CD4-positive, alpha-beta T cell treated with Interleukin-6 at 100 ng/mL for 8 hours (primary cell): ENCODE measurements at regions not wholly inside any gene's neighbourhood (a gene's known extent, or its start where the extent isn't known, plus 50 kb on each side); places are given as distances from the start of the nearest gene placed in this dataset.

Experiments used
- DNase-seq: peaks from one replicate; pipeline ENCODE4 v3.0.0-alpha.2; 2020; ENCODE audit warnings: mixed read lengths, low spot score

GRCh38 chr19:30629086-30629485 lies 256.9 kb downstream of the ZNF536 start:
- DNase-seq: no peak

DNA sequence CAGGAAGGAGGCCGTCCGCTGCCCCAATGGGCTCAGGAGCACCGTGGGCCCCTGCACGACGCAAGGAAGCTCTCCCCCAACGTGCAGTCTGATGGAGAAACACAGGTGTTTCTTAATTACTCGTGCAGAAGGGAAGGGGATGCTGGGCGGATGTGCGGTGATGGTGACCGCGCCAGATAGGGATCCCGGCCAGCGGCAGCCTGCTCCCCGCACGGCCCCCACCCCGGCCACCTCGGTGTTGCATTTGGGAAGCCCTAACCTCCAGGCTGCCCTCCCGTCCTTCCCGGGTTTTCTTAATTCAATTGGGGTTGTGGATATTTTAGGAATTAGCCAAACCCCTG lies 254.4 kb downstream of the ZNF536 start:
- DNase-seq: no peak

DNA sequence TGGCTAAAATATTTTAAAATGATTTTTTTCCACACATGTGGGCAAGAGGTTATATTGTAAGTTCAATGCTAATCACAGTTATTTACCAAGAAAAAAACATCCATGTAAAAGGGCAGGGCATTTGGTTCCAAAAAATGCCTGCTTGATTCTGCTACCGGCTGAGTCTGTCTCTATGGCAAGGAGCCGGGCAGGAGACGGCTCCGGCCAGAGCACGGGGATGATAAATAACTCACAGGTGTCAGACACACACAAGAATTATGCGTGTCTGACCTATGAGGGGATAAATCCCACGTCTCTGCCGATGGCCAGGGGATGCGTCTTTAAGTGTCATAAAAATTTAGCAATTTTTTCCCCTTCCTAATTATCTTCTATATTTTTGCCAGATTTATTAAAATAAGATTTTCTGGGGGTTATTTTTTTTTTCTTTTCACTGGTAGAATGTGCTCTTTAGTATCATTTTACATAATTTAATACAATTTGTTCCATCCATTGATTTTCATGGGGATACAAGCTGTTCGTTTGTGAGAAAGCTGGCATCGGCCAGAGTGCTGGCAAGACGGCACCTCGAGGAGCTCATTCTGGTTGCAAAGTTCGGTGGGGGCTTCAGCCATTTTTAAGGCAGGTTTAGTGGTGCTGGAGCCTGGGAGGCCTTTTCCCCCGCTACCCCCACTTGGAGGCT lies 253.9 kb downstream of the ZNF536 start:
- DNase-seq: no peak

DNA sequence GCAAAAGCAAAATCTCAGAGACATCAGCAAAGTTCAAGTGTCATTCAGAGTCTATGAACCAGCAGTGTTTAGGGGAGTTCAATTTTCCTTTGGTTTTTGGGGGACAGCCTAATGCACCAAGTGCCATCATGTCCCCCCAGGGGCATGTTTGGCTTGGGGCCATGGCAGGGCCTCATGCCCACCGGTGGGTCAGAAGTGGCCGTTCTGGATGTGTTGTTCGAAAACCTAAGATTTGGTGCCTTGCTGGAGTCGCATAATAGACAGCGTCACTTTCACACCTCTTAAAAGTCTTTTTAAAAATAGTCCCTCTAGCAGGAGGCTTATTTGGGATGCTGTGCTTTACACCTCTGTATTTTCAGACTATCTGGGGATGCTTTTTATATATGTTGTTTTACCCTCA lies 250.1 kb downstream of the ZNF536 start:
- DNase-seq: no peak

GRCh38 chr19:30621326-30621920 lies 249.2 kb downstream of the ZNF536 start:
- no peak for DNase-seq

DNA sequence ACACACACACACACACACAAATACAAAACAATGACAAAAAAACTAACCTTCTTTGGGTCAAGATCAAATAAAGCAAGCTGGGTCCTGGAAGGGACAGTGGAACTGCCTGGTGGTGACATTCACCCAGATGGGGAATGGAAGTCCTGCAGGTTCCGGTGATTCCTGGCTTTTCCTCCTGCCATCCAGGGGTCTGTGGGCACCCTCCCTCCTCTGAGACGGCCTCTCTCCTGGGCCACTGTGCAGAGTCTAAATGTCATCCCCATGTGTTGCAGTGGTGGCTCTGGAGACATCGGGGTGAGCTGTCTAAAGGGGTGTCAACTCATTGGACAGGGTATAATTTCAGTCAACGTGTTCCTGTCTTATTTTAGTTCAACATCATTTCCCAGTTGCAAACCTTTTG lies 248.2 kb downstream of the ZNF536 start:
- DNase-seq: no peak

DNA sequence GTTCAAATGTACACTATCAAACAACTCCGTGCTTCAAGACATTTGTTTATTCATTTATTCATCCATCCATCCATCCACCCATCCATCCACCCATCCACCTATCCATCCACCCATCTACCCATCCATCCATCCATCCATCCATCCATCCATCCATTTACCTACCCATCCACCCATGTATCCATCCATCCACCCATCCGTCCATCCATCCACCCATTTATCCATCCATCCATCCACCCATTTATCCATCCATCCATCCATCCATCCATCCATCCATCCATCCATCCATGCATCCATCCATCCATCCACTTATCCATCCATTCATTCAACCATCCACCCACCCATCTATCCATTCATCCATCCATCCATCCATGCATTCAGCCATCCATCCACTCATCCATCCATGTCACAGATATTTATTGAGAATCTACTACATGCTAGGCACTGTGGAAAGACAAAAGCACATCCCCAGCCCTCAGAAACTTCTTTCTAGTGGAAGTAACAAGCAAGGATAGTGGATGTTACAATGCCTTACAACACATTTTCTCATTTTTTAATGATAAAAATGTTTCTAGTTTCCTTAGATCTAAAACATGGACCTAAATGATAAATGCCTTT lies 237.6 kb downstream of the ZNF536 start:
- DNase-seq: no peak

DNA sequence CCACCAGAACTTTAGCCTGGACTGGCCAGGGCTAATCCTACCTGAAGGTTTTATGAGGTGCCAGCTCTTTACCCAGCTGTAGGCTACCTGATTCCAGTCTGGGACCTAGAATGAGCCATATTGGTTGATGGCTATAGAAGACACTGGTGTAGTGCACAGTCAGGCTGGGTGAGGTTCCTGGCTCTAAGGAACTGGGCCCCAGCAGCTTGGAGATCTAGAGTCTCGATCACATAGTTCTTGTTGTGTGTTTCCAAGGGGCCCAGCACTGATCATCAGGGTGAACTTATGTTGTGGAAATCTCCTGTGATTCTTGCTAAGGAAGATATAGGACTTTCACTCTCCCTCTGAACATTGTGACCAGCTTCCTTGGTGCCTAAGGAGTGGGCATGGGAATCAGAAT lies 236.3 kb downstream of the ZNF536 start:
- no peak for DNase-seq
